GM12874 (cell line): ENCODE measurements at regions not wholly inside any gene's neighbourhood (a gene's known extent, or its start where the extent isn't known, plus 50 kb on each side); places are given as distances from the start of the nearest gene placed in this dataset.

Experiments
- TF ChIP-seq, protein P1 (sequence below): IDR thresholded peaks from 2 replicates; pipeline ENCODE4 v1.5.1; 2011; ENCODE audit warnings: low read depth, mild to moderate bottlenecking, control low read depth, low read length, moderate library complexity; ENCODE audit not compliant: insufficient read depth

DNA sequence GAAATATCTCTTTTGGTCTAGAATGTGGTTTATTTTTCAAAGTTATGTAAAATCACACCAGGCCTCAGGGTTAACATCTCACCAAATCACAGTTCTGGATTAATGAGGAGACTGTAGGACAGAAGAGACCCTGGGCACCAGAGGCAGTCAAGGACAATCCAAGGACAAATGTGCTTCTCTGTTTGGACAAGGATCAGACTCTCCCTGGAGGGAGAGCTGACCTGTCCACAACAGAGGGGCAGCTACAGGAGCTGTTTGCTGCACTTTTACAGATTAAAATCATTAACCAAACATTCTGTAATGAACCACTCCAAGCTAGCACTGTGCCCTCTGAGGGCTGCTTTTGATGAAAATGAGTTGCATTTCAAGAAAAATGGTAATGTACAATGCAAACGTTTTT is 690.6 kb upstream of the SLC8A1 start:
- TF ChIP-seq, protein P1, sequence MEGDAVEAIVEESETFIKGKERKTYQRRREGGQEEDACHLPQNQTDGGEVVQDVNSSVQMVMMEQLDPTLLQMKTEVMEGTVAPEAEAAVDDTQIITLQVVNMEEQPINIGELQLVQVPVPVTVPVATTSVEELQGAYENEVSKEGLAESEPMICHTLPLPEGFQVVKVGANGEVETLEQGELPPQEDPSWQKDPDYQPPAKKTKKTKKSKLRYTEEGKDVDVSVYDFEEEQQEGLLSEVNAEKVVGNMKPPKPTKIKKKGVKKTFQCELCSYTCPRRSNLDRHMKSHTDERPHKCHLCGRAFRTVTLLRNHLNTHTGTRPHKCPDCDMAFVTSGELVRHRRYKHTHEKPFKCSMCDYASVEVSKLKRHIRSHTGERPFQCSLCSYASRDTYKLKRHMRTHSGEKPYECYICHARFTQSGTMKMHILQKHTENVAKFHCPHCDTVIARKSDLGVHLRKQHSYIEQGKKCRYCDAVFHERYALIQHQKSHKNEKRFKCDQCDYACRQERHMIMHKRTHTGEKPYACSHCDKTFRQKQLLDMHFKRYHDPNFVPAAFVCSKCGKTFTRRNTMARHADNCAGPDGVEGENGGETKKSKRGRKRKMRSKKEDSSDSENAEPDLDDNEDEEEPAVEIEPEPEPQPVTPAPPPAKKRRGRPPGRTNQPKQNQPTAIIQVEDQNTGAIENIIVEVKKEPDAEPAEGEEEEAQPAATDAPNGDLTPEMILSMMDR: no peak

DNA sequence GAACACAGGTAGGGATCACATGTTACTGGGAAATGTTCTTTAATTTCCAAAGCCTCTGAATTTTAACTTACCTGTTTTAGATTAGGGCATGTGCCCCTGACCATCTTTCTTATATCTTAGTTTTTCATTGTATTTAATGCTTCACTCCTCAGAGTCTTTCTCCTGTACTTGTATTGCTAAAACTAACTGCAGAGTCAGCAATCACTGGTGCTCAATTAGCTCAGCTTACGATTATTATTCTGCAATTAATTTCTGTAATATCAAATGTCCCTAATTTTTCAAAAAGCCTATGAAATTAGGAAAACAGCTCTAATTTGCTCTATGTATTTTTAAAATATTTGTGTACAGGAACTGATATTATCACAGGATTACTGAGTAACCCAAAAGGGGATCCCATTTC is 693.2 kb upstream of the SLC8A1 start:
- TF ChIP-seq, protein P1: no peak

DNA sequence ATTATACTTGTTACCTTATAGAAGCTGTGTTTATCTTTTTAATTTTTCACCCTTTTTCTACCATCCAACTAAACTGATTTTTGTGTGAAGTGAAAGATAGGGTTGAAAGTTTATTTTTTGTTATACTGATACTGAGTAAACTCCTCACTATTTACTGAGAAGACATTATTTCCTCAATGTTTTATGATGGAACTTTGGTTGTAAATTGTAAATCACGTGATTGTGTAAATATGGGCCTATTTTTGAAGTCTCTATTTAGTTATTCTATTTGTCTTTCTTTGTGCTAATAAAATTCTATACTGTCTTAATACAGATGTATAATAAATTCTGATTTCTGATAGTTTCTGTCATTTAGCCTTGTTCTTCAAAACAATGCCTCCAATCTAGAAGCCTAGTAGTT is 697.2 kb upstream of the SLC8A1 start:
- TF ChIP-seq, protein P1: no peak

DNA sequence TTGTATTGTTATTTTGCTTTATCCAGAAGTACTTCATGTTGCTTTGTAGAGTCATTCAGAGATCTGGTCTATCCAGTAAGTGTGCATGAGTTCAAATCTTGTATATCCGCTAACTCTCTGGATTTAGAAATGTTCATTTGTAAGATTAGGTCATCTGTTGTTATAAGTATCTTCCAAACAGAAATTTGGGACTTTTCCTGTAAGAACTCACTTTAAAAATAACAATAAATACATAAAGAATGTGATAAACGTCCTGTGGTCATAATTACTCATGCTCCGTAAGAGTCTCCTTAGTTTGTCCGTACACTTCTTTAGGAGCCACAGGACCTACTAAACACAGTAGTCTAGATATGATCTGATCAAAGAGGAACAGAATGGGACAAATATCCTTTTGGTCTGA is 699.9 kb upstream of the SLC8A1 start:
- TF ChIP-seq, protein P1: no peak

DNA sequence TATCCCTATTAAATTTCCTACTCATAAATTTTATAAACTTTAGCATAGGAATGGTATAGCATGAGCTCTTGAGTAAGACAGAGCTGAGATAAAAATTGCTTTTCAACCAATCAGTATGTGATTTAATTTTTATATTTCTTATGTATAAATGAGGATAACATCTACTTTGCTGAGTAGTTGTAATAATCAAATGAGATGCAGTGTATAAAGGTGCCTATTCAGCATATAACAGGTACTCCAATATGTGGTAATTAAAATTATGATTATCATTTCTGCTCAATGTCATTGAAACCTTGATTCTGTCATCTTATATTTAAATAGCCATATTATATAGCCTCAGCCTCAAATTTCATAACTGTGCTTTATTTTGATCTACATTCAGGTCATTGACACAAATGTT is 700.4 kb upstream of the SLC8A1 start:
- TF ChIP-seq, protein P1: no peak

DNA sequence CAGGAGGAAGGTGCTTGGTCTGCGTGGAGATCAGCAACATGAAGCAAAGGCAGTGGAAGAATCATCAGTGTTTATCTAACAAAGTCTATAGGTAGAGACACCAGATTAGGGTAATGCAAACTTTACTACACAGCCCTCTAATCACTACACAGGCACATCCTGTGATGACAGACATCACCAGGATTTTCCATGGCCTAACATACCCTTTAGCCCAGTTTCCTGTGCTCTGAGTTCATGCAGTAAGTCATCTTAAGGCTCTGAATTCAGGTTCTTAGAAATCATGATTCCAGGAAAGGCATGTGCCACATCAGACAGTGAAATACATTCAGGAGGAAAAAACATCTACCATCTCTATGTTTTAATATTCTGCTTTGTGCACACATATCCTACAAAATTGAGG is 708.5 kb upstream of the SLC8A1 start:
- TF ChIP-seq, protein P1: no peak

DNA sequence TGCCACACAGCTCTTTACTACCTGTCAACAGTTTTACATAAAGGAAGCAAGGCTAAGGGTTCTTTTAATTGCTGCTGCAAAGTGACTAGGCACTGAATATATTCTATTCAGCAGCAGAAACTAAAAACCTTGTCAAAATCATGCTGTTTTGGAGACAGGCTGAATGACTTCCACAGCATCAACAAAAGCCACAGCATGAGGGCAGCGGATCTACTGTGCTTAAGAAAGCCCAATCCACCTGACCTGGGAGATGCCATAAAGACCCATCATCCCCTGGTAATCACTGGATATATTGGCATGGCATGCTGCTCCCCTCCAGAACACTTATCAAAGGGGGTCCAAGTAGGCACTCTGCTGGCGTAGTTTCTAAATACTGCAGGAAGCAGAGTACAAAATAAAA is 715.1 kb upstream of the SLC8A1 start:
- TF ChIP-seq, protein P1: no peak

DNA sequence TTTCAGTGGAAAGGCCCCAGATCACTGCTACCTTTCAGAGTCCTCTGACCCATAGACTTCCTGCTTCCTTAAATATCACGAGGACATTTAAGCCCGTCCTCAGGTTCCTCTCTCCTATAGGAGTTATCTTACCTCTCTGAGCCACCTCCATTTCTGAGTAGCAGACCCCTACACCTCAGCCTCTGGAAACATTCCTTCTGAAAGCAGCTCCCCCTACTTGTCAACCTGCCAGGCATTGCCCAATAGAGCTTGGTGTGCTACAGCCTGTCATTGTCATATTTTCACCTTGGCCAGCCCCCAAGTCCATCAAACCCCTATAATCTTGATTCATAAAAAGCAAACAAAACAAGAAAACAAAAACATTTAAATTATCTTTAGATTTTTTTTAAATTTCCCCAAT is 717.9 kb upstream of the SLC8A1 start:
- TF ChIP-seq, protein P1: no peak
